ENCODE measurements at regions not wholly inside any gene's neighbourhood (a gene's known extent, or its start where the extent isn't known, plus 50 kb on each side); places are given as distances from the start of the nearest gene placed in this dataset.

DNA sequence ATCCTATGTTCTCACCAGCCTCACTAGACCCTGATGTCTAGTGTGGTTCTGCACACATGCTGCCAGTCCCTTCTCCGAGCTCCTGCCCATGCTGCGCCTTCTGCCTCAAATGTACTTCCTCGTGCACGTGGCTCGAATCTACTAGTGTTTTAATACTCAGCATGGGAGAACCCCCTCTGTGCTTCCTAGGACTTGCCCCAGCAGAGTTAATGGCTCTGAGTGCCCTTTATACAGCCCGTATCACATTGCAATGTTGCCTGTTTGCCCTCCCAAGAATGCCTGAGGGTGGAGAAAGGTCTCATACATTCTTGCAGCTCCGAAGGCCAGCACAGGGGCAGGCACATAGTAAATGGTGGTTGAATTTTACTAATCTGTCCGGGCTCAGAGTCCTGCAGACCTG lies 190.8 kb upstream of the NLRP1 start:
- no peak for TF ChIP-seq EP300 (IDR thresholded peaks at IDR 0.05; ENCODE audit: borderline replicate concordance)
- no peak for TF ChIP-seq TCF12 (IDR thresholded peaks at IDR 0.05; ENCODE audit: low read depth)
- TF ChIP-seq EGR1 (IDR thresholded peaks at IDR 0.05): no peak
- TF ChIP-seq RAD21 (IDR thresholded peaks at IDR 0.05; ENCODE audit: low read depth): no peak
- TF ChIP-seq, protein P1, sequence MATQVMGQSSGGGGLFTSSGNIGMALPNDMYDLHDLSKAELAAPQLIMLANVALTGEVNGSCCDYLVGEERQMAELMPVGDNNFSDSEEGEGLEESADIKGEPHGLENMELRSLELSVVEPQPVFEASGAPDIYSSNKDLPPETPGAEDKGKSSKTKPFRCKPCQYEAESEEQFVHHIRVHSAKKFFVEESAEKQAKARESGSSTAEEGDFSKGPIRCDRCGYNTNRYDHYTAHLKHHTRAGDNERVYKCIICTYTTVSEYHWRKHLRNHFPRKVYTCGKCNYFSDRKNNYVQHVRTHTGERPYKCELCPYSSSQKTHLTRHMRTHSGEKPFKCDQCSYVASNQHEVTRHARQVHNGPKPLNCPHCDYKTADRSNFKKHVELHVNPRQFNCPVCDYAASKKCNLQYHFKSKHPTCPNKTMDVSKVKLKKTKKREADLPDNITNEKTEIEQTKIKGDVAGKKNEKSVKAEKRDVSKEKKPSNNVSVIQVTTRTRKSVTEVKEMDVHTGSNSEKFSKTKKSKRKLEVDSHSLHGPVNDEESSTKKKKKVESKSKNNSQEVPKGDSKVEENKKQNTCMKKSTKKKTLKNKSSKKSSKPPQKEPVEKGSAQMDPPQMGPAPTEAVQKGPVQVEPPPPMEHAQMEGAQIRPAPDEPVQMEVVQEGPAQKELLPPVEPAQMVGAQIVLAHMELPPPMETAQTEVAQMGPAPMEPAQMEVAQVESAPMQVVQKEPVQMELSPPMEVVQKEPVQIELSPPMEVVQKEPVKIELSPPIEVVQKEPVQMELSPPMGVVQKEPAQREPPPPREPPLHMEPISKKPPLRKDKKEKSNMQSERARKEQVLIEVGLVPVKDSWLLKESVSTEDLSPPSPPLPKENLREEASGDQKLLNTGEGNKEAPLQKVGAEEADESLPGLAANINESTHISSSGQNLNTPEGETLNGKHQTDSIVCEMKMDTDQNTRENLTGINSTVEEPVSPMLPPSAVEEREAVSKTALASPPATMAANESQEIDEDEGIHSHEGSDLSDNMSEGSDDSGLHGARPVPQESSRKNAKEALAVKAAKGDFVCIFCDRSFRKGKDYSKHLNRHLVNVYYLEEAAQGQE (IDR thresholded peaks at IDR 0.05; ENCODE audit: low read depth): no peak
- no peak for TF ChIP-seq NFIC (IDR thresholded peaks at IDR 0.05)
- TF ChIP-seq TAF1 (IDR thresholded peaks at IDR 0.05; ENCODE audit: low read depth): no peak

All from Ishikawa (cell line).